Erythroblast (primary cell): ENCODE measurements at regions not wholly inside any gene's neighbourhood (a gene's known extent, or its start where the extent isn't known, plus 50 kb on each side); places are given as distances from the start of the nearest gene placed in this dataset.

Experiments used
- DNase-seq, 2 experiments: peaks; one replicate each; lab custom pipeline; 2025; lab: John Stamatoyannopoulos, UW
- GATA1 ChIP-seq: IDR thresholded peaks from 2 replicates; pipeline ENCODE4 v1.6.1; 2011; ENCODE audit warnings: low read depth, mild to moderate bottlenecking, control low read depth, low read length, moderate library complexity
- POLR2A ChIP-seq: IDR thresholded peaks from 2 replicates; pipeline ENCODE4 v1.6.1; 2011; ENCODE audit warnings: mild to moderate bottlenecking, low read length

GRCh38 chr2:204108781-204109295, 172.3 kb downstream of the ICOS start:
- TF ChIP-seq GATA1 (no peak), POLR2A (no peak)
- no peak for DNase-seq

DNA sequence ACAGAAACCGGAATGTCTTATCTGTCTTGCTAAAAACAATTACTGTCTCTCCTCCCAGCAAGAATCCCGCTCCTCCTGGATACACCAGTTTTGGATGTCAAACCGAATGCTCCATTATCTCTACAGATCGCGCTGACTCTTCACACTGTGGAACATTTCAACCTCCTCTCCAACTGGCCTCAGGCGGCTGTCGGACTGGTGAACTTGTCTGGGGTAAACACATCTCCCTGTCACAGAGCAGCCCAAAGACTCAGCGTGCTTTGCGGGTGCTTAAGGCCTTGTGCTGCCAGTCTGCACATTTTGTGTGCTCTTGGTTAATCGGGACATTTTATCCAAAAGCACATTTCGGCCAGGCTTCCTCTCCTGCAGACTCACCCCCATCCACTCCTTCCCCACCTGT, 173.1 kb downstream of the ICOS start:
- no peak for TF ChIP-seq POLR2A
- no peak for TF ChIP-seq GATA1
- no peak for DNase-seq

- no peak for DNase-seq
- no peak for TF ChIP-seq GATA1
- no peak for TF ChIP-seq POLR2A
Observed at GRCh38 chr2:204110338-204110741, 173.8 kb downstream of the ICOS start.

DNA sequence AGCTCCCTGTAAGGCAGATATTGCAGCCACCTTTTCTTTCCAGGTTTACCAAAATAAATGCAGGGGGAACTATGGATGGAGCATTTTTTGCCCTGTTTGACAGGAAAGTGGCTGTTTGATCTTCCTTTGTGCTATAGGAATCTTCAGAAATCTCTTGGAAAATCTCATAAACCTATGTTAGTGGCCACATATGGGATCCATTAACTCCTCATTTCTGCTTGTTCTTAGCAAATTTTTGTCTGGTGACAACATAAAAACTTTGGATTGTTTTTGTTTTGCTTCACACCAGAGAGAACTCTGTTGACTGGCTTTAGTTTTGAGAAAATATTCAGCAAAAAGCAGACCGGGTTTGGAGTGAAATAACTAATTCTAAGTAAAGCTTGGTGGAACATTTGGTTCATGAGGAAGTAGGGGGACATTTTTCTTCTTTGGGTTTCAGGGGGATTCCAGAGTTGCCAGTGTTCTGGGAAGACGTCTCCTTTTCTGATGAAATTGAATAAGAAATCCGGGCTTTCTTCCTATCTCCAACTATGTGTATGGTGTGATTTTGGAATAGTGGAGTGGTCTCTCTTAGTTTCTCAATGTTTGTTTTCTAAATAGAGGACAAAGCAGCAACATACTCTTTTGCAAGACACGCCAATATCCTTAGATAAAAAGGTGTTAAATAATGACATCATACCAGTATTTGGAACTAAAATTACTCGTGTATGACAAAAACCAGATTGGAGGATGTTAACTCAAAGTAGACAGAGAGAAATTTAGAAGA, 174.4 kb downstream of the ICOS start:
- no peak for DNase-seq
- TF ChIP-seq GATA1 (no peak), POLR2A (no peak)

DNA sequence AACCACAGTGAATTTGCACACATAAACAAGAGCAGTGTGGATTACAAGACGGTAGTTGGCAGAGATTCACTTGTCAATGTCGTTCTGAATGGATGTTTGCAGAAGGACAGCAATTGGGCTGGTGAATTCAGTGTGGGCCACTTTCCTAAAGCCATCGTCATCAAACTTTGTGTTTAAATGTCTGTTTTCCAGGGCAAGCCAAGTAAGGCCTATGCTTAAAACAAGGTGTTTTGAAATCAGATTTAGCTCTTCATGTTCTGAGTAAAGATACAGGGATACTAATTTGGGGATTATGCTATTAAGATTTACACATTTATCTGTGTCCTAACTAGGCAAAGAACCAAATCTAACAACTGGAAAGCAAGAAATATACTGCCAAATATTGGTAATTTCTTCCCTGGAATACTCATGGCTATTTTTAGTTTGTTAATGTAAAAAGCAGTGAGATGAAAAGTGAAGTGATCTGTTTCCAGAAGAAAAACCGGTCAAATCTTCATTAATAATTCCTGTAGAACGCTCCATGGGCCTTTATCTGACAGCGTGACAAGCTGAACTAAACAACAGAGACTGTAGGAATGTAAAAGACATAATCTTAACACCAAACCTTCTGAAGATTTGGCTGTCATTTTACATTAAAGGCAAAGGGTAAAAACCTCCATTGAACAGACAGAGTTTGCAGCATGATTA, 175.7 kb downstream of the ICOS start:
- DNase-seq, result no peak
- TF ChIP-seq GATA1, result no peak
- no peak for TF ChIP-seq POLR2A

DNA sequence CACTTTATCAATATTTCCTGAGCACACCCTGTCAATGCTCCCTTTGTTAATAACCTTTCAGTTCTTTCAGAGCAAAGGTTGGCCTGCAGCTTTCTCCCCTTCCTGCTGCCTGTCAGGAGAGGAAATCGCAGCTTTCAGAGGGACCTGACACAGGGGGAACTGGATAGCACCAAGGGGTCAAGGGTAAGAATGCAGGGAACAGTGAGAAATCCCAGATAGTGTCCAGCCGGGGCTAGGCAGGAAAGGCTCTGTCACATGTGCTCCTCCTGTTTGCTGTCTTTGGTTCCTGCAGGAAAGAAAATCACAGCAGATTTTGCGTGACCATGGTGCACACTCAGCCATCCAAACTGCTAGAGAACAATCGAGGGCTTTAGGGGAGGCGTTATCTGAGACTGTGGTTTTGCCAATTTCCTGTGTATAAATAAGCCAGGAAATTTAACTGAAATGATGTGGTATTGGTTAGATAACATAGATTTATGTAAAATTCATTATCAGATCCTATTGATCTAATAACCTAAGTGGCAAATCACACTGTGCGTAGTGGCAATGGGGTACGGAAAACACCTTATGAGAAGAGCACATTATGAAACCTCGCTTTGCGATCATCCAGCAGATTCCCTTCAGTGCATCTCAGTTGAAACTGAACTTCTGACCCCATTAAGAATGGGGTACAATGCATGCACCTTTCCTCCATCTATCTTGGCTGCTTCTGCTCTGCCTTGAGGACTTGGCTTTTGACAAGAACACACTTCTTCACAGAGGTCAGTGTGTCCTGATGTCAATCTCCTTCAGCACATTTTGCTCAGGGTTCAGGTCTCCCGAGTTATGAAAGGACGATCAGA, 178.0 kb downstream of the ICOS start:
- TF ChIP-seq GATA1, result no peak
- TF ChIP-seq POLR2A, result no peak
- DNase-seq, result no peak

DNA sequence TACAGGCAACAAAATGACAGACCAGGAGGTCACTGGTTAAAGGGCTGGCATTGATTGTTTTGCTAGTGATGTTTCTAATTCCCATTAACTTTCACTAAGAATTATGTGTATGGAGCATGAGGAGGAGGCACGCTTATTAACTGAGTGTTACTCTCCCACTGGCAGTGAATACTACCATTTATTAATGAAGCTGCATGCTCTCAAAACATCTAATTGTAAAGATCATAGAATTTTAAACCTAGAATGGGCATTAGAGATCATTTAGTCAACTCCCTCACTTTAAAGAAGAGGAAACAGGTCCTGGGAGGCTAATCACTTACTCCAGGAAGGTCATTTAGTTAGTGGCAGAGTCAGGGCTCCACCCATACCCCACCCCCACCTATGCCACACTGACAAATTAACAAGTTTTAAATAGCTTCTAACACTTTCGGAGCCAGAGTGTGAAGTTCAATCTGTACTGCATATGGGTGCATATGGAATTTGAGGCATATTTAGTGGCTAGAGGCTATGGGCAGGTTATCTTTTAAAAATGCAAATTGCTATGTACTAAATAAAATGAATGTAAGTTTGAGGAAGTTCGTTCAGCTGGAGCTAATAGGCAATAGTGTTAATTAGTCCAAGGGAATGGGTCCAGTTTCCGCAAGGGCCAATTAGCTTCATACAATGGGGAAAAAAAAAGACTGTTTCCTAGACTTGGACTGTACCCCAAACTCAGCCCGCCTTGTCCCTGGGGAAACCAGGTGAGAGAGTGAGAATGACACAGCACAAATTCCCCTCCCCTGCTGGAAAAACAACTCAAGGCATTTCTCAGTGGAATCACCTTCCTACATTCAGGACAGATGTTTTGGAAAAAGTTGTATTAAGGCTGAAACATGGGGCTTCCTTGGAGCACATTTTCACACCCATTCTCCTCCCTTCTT, 178.8 kb downstream of the ICOS start:
- TF ChIP-seq POLR2A, result no peak
- TF ChIP-seq GATA1, result no peak
- no peak for DNase-seq

DNA sequence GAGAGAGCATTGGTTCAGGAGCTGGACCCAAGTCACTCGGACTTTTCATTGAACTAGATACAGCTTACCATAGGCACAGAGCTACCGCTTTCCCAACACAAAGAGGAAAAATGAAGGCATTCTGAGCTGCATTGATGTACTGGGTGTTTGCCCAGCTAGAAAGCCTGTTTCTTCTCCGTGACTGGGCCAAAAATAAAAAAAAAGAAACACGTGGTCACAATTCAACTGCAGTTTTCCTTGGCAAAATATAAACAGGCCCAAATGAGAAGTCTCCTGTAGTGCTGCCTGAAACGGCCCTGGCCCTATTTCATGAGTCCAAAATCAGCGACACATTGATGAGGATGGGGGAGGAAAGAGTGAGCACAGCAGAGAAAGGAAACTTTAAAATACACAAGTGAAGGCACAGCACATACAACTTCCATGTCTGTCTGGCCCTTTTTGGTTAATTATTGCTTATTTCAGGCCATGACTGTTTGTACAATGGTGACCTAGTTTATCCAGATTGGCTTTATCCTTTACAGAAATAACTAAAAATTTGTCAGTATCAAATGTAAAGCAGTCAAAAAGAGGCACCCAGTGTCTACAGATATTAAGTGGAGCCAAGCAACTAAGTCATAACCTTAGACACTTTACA, 179.7 kb downstream of the ICOS start:
- no peak for DNase-seq
- TF ChIP-seq POLR2A, result no peak
- no peak for TF ChIP-seq GATA1

- no peak for DNase-seq
- no peak for TF ChIP-seq GATA1
- no peak for TF ChIP-seq POLR2A
Observed at GRCh38 chr2:204122425-204122824, 185.9 kb downstream of the ICOS start.

- no peak for DNase-seq
- TF ChIP-seq GATA1 (no peak), POLR2A (no peak)
Observed at GRCh38 chr2:204124140-204124750, 187.7 kb downstream of the ICOS start.

GRCh38 chr2:204126705-204127104, 190.1 kb downstream of the ICOS start:
- TF ChIP-seq POLR2A (no peak), GATA1 (no peak)
- DNase-seq, result no peak

DNA sequence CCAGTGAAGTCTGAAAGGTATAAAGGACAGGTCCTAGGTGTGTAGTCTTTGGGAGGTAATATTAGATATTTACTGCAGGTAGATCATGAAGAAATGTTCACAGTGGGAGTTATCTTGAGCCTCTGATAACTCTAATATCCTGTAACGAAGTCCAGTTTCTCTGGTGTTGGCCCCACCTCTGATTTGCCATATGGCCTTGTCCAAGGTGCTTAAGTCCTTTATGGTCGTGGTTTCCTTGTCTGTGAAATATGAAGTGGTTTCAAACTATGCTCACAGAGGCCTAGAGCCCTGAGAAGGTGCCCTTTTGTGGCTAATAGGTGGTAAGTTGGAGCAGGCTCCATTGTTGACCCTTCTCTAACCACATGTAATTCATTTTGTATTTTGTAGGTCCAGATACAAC, 190.7 kb downstream of the ICOS start:
- TF ChIP-seq GATA1, result no peak
- TF ChIP-seq POLR2A, result no peak
- DNase-seq, result no peak
